ENCODE measurements at regions not wholly inside any gene's neighbourhood (a gene's known extent, or its start where the extent isn't known, plus 50 kb on each side); places are given as distances from the start of the nearest gene placed in this dataset.

DNA sequence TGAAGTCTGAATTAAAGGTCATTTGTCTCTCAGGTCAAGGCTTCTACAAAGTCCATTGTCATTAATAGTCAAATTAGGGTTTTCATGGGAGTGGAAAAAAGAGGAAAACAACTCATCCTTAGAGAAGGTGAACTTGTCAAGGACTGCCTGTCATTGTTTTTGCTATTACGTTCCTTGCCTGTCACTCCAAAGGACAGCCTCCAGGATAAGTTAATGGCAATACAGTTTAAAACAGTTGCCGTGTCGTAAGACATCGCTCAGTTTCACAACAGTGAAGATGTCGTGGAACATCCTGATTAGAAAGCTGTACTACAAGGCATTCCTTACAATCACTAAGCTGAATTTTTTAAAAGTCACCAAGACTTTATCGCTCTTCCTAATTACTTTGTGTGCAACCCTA, 466.8 kb upstream of the SMIM31 start:
- in situ Hi-C loops (cut with HindIII; ENCODE audit: low pct_unique_long_range_greater_than_20kb, low sequenced_read_pairs) = no loop called here
- DNase-seq (ENCODE audit: low read depth in 1 of 2, low spot score in 1 of 2) = no peak
- no peak for TF ChIP-seq JUND (IDR thresholded peaks at IDR 0.05; ENCODE audit: low read depth)

DNA sequence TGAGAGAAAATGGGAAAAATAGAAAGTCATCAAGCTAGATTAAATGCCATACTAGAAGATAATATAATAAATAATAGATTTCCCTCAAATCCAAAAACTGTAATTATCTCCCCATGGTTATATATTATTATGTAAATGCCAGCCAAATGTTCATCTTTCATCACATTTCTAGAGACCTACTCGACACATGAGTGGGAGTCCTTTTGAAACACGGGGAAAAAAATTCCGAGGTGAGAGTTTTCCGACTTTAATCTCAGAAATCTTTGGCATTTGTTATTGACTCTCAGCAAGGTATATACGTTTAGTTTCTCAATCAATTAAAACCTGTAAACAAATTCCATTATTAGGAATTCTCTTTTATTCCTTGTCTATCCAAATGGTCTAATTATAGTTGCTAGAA, 465.4 kb upstream of the SMIM31 start:
- TF ChIP-seq JUND (IDR thresholded peaks at IDR 0.05; ENCODE audit: low read depth) = no peak
- in situ Hi-C loops (cut with HindIII; ENCODE audit: low pct_unique_long_range_greater_than_20kb, low sequenced_read_pairs) = no loop called here
- DNase-seq (ENCODE audit: low read depth in 1 of 2, low spot score in 1 of 2) = no peak

DNA sequence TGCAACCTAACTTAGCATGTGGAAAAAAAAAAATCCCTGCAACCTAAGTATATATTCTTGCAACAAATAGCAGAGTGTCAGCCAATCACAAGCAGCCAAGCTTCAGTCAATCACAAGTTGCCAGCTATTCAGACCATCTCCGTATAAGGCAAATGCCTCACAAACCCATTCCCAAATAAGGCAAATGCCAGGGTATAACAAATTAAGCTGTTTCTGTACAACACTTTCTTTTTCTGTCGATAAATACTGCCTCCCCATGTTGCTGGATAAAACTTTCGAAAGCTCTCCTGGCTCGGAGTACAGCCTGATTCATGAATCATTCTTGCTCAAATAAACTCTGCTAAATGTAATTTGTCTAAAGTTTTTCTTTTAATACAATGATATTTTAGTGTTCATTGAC, 460.7 kb upstream of the SMIM31 start:
- TF ChIP-seq JUND (IDR thresholded peaks at IDR 0.05; ENCODE audit: low read depth) = no peak
- in situ Hi-C loops (cut with HindIII; ENCODE audit: low pct_unique_long_range_greater_than_20kb, low sequenced_read_pairs) = no loop called here
- no peak for DNase-seq (ENCODE audit: low read depth in 1 of 2, low spot score in 1 of 2)

DNA sequence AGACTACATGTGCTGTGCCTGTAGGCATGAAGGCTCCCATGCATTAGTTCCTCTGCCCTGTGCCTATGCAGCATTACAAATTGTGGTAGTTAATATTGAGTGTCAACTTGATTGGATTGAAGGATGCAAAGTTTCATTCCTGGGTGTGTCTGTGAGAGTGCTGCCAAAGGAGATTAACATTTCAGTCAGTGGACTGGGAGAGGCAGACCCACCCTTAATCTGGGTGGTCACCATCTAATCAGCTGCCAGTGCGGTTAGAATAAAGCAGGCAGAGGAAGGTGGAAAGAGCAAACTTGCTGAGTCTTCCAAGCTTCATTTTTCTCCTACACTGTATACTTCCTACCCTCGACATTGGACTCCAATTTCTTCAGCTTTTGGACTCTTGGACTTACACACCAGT, 460.2 kb upstream of the SMIM31 start:
- in situ Hi-C loops (cut with HindIII; ENCODE audit: low pct_unique_long_range_greater_than_20kb, low sequenced_read_pairs) = no loop called here
- no peak for TF ChIP-seq JUND (IDR thresholded peaks at IDR 0.05; ENCODE audit: low read depth)

DNA sequence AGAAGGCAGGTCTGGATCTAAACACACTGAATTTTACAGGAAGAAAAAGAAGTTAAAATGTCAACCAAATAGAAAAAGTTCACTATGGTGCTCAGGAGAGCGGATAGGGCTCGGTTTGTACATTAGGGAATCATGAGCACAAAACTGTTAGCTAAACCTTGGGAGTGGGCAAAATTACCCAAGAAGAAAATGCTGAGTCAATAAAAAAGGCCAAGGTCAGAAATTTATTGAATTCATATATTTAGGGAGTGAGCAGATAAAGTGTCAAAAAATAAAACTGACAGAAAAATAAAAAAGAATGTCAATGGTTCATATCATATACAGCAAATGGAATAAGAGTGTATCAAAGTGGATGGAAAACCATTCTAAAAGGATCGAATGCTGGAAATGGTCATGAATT, 452.5 kb upstream of the SMIM31 start:
- no peak for DNase-seq (ENCODE audit: low read depth in 1 of 2, low spot score in 1 of 2)
- in situ Hi-C loops (cut with HindIII; ENCODE audit: low pct_unique_long_range_greater_than_20kb, low sequenced_read_pairs) = no loop called here
- TF ChIP-seq JUND (IDR thresholded peaks at IDR 0.05; ENCODE audit: low read depth) = no peak

More for the DNA sequence above, 460.2 kb upstream of the SMIM31 start:
- no peak for DNase-seq (ENCODE audit: low read depth in 1 of 2, low spot score in 1 of 2)

DNA sequence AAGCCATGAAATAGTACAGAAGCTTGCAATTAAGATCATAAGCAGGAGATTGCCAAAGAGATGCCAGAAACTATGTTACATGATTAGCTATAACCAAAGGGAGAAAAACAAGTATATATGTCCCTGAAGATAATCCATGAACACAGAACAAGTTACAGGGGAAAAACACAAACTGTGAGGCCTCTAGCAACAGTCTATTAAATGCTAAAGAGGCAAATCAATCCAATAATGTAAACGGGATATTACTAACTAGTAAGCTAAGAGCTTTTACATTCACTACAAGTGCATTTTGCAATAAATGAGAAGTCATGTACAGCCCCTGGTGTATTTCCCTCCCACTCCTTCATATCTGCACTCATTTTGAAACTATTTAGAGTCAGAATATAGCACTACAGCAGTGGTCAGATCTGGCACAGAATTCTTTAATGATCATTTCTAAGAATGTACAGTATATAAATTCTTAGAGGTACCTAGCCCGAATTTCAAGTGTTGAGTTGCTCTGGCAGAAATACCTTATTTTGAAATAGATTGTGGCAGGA, 449.8 kb upstream of the SMIM31 start:
- in situ Hi-C loops (cut with HindIII; ENCODE audit: low pct_unique_long_range_greater_than_20kb, low sequenced_read_pairs) = no loop called here
- no peak for TF ChIP-seq JUND (IDR thresholded peaks at IDR 0.05; ENCODE audit: low read depth)
- no peak for DNase-seq (ENCODE audit: low read depth in 1 of 2, low spot score in 1 of 2)

DNA sequence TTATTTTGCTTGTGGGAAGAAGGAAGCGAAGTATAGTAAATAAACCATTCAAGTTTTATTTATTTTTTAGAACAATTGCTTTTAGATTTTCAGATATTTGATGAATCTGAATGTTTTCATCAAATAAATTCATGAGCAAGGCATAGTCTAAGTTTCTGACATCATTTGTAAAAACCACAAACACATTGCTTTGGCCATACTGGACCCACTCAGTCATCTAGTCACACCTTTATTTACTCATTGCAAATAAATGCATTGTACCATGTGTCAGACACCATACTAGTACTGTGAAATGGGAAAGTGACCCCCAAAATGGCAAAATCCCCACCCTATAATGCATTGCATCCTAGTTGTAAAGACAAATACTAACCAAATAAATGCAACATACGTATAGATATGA, 449.1 kb upstream of the SMIM31 start:
- no peak for TF ChIP-seq JUND (IDR thresholded peaks at IDR 0.05; ENCODE audit: low read depth)
- DNase-seq (ENCODE audit: low read depth in 1 of 2, low spot score in 1 of 2) = no peak
- in situ Hi-C loops (cut with HindIII; ENCODE audit: low pct_unique_long_range_greater_than_20kb, low sequenced_read_pairs) = no loop called here

DNA sequence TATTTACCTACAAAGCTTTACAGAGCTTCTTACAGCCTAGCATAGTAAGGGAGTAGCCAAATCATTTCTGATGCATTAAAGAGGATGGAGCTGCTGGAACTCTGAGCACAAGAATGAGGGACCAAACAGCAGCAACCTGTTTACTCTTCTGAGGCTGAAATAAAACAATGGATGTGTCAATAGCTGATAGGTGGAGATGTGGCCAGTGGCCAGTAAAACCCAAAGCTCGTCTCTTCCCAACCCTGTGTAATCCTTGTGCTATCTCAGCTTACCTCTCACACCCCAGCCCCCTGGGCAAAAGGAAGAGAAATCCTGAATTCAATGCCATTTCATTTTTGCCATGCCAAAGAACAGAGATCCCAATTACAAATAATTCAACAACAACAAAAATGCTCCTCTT, 446.7 kb upstream of the SMIM31 start:
- no peak for TF ChIP-seq JUND (IDR thresholded peaks at IDR 0.05; ENCODE audit: low read depth)
- in situ Hi-C loops (cut with HindIII; ENCODE audit: low pct_unique_long_range_greater_than_20kb, low sequenced_read_pairs) = no loop called here

DNA sequence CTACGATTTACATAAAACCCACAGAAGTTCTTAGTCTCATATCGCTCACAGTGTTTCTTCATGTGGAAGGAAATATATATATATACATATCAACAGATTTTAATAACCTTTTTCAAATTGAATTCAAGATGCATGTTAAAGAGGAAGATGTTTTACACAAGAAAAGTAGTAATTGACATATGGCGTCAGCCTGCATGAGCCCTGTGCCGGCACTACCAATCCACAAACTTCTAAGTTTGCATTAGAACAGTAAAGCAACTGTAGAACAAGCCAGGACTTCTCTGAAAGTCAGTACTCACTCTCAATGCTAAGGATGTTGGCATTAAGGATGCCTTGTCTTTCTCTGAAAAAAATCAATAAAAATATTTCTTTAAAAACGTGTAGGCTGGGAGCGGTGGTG, 441.3 kb upstream of the SMIM31 start:
- no peak for DNase-seq (ENCODE audit: low read depth in 1 of 2, low spot score in 1 of 2)
- no peak for TF ChIP-seq JUND (IDR thresholded peaks at IDR 0.05; ENCODE audit: low read depth)
- in situ Hi-C loops (cut with HindIII; ENCODE audit: low pct_unique_long_range_greater_than_20kb, low sequenced_read_pairs) = no loop called here

More for the DNA sequence above, 446.7 kb upstream of the SMIM31 start:
- no peak for DNase-seq (ENCODE audit: low read depth in 1 of 2, low spot score in 1 of 2)

DNA sequence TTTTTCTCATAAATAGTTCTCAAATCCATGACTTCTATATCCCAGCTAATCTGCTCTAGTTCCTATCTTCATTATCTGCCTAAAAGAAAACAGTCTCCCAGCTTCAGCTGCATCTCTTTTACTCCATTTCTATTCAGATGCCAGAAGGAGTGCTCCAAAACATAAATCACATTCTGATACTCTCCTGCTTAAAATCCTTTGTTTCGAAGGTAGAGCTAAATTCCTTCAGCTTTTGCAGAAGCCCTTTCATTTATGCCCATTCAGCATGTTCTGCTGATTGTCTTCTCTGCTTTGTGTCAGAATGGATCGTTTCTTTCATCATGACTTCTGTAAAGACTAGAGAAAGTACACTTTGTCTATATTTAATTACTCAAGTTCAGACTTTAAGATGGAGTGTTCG, 440.1 kb upstream of the SMIM31 start:
- DNase-seq (ENCODE audit: low read depth in 1 of 2, low spot score in 1 of 2) = no peak
- in situ Hi-C loops (cut with HindIII; ENCODE audit: low pct_unique_long_range_greater_than_20kb, low sequenced_read_pairs) = no loop called here
- TF ChIP-seq JUND (IDR thresholded peaks at IDR 0.05; ENCODE audit: low read depth) = no peak

DNA sequence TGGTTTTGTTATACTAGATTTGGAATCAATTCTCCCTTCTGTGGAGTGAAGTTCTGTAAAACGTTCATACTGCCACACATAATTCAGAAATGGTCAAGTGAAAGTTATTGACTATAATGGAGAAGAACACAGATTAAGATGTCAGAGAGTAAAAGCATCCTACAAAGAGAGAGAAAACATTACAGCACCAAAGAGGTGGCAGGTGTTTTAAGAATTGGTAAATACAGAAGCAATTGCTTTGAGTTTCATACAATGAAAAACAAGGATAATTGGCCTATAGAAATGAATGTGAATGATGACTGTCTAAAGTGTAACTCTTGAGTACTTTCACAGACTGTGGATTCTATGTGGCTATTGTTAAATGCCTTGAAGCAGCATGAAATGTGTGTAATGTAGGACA, 435.6 kb upstream of the SMIM31 start:
- no peak for DNase-seq (ENCODE audit: low read depth in 1 of 2, low spot score in 1 of 2)
- TF ChIP-seq JUND (IDR thresholded peaks at IDR 0.05; ENCODE audit: low read depth) = no peak
- in situ Hi-C loops (cut with HindIII; ENCODE audit: low pct_unique_long_range_greater_than_20kb, low sequenced_read_pairs) = no loop called here

DNA sequence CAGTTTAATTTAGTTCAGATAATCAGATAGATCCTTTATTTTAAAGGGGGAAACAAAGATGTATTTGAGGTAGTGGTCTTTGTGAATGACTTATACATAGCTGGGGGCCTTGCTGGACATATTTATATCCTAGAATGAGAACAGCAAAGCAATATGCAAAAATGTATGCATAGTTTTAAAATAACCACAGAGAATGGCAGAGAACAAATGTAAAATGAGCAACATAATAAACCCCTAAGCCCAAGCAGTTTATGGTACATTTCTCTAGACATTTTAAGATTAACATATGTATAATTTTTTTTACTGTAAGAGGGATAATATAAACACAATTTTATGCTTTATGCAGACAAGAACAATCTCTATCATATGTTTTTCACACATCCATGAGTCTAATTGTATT, 434.2 kb upstream of the SMIM31 start:
- TF ChIP-seq JUND (IDR thresholded peaks at IDR 0.05; ENCODE audit: low read depth) = no peak
- in situ Hi-C loops (cut with HindIII; ENCODE audit: low pct_unique_long_range_greater_than_20kb, low sequenced_read_pairs) = no loop called here
- DNase-seq (ENCODE audit: low read depth in 1 of 2, low spot score in 1 of 2) = no peak

DNA sequence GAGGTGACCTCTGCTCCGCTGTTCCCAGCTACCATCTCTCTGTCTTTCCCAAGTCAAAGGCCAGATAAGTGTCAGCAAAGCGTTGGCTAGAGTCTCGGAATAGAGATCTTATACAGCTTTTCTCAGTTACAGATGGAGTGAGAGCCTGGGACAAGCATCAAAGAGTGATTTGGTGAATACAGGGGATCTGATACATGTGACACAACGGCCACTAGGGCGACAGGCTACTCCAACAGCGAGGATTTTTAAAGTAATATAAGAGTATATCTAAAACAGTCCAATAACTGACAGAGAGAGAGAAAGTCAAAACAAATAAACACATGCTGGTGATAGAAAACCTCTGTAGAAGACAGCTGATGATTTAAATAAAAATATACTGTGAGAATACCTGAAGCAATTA, 433.1 kb upstream of the SMIM31 start:
- TF ChIP-seq JUND (IDR thresholded peaks at IDR 0.05; ENCODE audit: low read depth) = no peak
- DNase-seq (ENCODE audit: low read depth in 1 of 2, low spot score in 1 of 2) = no peak

DNA sequence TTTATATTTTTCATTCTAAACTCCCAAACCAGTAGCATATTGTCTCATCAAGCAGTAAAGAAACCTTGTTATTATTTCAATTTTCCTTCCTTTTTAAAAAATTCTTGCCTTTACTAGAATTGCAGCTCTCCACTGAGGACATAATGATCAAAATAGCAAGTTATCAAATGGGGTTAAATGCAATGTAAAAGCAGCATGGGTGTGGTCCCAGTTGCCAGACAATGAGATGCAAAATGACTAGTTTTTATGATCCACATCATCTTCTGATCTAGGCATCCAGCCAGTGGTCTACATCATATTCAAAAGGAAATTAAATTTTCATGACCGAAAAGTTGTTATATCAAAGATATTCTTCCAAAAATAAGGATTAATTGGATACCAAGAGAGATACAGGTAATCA, 427.9 kb upstream of the SMIM31 start:
- TF ChIP-seq JUND (IDR thresholded peaks at IDR 0.05; ENCODE audit: low read depth) = no peak
- DNase-seq (ENCODE audit: low read depth in 1 of 2, low spot score in 1 of 2) = no peak
- in situ Hi-C loops (cut with HindIII; ENCODE audit: low pct_unique_long_range_greater_than_20kb, low sequenced_read_pairs) = no loop called here

More for the DNA sequence above, 433.1 kb upstream of the SMIM31 start:
- in situ Hi-C loops (cut with HindIII; ENCODE audit: low pct_unique_long_range_greater_than_20kb, low sequenced_read_pairs) = no loop called here
